Fibroblast of skin of scalp (primary cell): ENCODE measurements at regions not wholly inside any gene's neighbourhood (a gene's known extent, or its start where the extent isn't known, plus 50 kb on each side); places are given as distances from the start of the nearest gene placed in this dataset.
"Not testable (repeated sequence)": the region's sequence is repeated elsewhere in the genome, so short reads cannot be mapped to it uniquely, and the experiment has no call there.

Experiments
- DNase-seq: peaks from one replicate; pipeline ENCODE4 v3.0.0-alpha.2; 2013

- DNase-seq, result no peak
Measured at GRCh38 chr5:61215996-61216395, 53.7 kb upstream of the SMIM15 start.

DNA sequence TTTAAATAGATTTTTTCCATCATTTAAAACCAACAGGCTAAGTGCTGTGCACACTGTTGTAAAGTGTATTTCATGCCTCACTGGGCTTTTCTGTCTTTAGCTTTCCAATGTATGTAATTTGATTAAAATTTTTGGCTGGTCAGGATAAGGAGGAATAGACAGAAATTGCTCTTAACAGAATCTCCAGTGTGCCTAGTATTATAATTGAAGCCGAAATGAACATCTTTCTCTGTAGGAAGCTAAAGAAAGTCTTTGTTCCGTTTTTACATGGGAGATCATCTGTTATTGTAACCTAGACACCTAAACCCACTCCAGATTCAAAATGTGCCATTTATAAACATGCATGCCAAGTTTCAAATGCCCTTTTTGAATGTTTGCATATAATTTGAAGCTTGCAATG, 54.5 kb upstream of the SMIM15 start:
- no peak for DNase-seq

- DNase-seq, result no peak
Measured at GRCh38 chr5:61217214-61217613, 54.9 kb upstream of the SMIM15 start.

- no peak for DNase-seq
Measured at GRCh38 chr5:61228229-61228628, 66.0 kb upstream of the SMIM15 start.

DNA sequence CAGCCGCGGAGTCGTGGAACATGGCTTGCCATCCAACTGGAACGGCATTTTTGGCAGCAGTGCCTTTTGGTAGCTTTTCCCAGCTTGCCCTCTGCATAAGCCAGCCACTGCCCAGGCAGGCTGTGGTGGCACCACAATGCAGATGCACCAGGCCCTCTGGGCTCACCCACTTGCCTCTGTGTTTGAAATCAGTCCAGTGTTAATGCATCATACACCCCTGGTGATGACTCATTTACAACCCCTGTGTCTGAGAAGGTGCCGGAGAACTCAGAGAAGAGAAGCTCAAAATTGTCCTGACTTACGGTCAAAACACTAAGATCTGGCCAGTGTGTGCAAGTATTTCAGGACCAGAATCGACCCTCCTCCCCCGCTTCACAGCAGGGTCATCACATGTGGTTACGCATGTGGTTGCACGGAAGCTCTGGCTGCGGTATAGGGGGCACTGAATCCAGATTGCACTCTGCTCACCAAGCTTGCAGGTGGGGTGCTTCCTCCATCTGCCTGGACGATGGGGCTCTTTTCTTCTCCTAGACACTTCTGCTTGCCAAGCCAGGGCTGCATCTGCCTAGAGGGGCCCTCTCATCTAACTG, 66.5 kb upstream of the SMIM15 start:
- peak; percentile 22 for DNase-seq

DNA sequence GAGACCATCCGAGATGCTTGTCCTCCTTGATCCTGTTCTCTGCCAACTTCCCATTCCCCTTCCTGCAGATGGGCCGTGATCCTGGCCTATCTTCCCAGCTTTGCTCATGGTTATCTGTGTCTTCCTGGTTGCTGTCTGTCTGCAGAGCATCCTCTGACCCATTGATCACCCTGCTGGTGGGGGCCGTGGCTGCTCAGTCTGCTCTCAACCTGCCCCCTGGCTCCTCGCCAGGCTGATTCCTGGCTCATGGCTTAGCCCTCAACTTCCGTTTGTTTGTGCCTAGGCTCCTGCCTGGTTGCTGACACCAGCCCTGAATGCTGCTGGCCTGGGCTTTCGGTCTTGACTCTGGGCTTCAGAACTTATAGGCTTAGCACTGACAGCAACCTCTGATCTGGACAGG, 67.1 kb upstream of the SMIM15 start:
- no peak for DNase-seq

- no peak for DNase-seq
Measured at GRCh38 chr5:61230492-61230891, 68.2 kb upstream of the SMIM15 start.

GRCh38 chr5:61231813-61232212, 69.5 kb upstream of the SMIM15 start:
- no peak for DNase-seq

DNA sequence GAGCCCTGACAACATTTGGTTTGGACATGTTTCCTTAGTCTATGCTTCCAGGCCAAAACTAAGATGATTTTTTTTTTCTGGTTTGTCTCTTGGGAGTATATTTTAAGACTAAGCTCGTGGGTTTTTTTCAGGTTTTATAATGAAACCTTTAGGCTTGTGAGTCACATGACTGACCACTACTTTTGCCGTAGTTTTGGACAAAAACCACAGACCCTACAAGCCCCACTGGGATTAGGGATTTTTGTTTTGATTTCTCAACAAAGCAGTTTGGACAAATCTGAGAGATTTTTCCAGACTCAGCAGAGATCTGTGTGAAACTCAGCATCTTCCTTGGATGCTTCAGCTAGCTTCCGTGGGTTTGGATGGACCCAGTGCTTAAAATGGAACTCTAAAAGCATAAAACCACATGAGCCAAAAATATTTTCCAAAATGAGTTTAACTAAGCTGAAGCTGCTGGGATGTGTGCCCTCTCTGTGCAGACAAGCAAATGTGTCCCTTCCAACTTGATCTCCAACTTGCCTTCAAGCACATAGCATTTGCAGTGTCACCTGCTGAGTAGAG, 70.3 kb upstream of the SMIM15 start:
- DNase-seq, result peak; percentile 69

DNA sequence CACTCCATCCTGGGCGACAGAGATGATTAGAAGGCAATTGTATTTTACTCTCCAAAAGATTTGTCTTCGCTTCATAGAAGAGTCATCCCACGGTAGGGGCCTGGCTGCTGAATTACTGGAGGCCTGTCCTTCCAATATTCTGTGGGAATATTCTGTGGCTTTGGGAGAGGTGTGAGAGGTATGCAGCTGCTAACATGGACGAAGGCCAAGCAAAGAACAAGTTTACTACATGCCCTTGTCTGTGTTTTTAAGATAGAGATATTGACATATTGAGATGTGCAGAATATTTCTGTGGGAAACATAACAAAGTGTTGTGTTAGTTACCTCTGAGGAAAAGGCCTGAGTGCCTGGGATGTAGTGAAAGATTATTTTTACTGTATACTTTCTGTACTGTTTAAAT, 71.8 kb upstream of the SMIM15 start:
- no peak for DNase-seq

DNA sequence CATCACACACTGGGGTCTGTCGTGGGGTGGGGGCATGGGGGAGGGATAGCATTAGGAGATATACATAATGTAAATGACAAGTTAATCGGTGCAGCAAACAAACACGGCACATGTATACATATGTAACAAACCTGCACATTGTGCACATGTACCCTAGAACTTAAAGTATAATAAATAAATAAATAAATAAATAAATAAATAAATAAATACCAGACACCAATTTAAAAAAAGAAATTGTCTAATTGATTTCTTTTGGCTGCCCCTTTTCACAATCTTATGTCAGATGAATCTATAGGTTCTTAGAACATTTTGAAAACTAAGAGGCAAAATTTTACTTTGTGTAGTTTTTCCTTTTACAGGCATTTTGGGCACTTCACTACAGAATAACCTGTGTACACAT, 74.4 kb upstream of the SMIM15 start:
- not testable (repeated sequence) for DNase-seq

DNA sequence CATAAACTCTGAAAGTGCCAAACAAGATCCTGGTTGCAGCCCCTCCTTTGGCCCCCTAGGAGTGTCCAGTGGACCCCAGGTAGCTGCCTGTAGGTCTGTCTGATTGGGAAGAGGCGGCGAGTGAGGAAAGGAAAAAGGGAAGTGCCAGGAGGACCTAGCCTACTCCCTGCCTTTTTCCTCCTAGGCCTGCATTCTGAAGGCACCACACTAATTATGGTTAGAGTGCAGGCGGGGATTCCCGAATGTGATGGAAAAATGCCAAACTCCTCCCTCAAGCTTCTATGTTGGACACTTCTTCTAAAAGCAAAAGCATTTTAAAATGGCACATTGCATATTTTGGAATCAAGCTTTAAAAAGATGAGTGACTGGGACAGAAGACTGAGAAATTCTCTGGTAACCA, 83.2 kb upstream of the SMIM15 start:
- peak; percentile 51 for DNase-seq

GRCh38 chr5:61245936-61246335, 83.7 kb upstream of the SMIM15 start:
- no peak for DNase-seq

DNA sequence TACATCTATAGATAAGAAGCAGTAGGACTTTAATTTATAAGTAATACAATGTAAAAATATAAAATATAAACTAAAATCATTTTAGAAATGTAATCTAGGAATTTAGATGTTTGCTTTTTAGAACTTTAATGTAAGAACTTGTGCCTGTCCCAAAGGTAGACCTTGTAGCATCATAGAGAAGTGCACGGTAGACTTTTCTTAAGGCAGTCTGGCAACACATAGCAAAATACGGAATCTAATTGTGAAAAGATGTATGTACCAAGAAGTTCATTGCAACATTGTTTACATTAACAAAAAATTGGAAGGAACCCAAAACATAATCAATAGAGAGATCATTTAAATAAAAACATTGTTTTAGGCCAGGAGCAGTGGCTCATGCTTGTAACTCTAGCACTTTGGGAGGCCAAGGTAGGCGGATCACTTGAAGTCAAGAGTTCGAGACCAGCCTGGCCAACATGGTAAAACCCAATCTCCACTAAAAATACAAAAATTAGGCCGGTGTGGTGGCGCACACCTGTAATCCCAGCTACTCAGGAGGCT, 84.6 kb upstream of the SMIM15 start:
- DNase-seq, result no peak

GRCh38 chr5:61251874-61252642, 80.0 kb upstream of the ZSWIM6 start:
- no peak for DNase-seq

DNA sequence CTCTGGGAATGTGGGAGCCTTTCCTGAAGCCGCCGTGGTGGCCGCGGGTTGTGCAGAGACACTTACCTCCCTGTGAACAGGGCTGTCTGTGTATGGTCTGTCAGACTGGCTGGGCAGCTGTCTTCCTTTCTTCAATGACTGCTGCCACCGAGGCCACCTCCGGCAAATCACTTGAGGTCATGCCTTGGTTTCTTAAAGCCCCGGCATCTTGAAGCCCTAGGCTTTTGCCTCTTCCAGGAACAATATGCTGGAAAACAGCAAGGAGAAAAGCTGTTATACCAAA, 79.5 kb upstream of the ZSWIM6 start:
- DNase-seq, result no peak

DNA sequence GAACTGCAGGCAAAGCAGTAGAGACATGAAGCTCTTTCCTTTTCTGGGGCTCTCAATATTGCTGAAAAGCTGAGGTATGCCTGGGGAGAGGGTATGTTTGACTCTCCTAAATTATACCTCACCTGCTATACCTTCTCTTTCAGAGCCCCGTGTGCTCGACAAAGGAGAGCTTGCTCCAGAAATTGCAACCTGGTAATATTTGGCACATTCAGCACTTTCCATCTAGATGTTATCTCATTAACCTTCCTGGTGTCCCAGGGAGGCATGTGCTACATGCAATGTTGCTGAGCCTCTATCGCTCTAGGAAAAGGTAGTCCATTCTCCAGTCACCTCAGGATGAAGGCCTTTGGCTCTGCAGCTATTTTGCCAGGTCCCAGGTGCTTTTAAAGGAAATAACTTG, 78.5 kb upstream of the ZSWIM6 start:
- DNase-seq, result no peak

DNA sequence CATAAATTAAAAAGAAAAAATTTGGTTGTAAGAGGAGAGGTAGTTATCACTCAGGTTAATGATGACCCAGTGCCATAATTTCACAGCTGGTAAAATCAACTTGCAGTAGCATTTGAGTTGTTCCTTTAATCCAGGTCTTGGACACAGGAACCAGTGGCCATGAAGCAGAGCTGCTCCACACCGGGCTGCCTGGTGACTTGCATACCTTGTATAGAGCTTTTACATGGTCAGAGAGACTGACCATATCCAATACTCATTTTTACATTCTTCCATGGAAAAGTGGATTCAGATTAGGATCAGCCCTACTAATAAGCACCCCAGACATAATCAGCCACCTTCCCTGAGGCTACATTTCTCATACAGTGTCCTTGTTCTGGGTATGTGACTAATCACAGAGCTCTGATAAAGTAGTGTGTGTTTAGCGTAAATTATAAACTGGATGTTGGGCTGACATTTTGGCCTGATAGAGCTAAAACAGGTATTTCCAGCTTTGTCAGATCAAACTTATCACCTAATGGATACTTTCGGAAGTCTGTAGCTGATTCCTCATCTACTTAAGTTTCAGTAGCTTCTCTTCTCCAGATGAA, 77.0 kb upstream of the ZSWIM6 start:
- no peak for DNase-seq

DNA sequence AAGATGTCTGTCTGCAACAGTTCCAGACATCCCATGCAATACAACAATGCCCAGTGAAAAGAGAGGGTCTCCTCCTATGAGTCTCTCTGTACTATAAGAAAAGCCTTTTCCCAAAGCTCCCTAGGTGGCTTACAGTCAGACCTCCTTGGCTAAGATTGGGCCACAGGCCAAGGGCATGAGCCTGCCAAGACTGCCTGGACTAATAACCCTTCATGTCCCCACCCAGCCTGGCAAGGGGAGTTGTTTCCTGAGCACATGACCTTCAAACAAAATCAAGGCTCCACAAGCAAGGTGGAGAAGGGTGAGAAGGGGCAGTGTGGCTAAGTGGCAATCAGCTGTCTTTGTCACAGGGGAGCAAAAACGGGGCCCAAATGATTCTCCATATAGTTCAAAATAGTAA, 75.6 kb upstream of the ZSWIM6 start:
- no peak for DNase-seq

- DNase-seq, result no peak
Measured at GRCh38 chr5:61257421-61257820, 74.6 kb upstream of the ZSWIM6 start.

- no peak for DNase-seq
Measured at GRCh38 chr5:61261136-61261535, 70.9 kb upstream of the ZSWIM6 start.

GRCh38 chr5:61262080-61262479, 70.0 kb upstream of the ZSWIM6 start:
- no peak for DNase-seq

DNA sequence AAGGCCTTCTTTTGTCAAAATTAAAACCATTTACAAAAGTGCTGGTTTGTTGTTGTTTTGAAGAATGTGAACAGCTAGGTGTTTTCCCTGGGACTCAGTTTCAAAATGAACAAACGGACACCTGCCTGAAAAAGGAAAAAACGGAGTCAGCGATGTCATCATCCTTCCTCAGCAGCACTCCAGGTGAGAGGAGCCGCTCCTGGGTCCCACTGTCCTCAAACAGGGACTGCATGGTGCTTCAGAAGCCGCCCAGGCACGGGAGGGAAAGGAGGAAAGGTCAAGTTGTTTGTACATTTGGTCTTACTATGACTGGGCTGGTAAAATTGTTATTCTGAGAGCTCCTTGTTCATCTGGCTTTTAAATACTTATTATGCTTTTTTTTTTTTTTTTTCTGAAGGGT, 69.0 kb upstream of the ZSWIM6 start:
- DNase-seq, result no peak
